ENCODE measurements at regions not wholly inside any gene's neighbourhood (a gene's known extent, or its start where the extent isn't known, plus 50 kb on each side); places are given as distances from the start of the nearest gene placed in this dataset.

- TF ChIP-seq RAD21 (IDR thresholded peaks at IDR 0.05; ENCODE audit: low read length) (no peak), EP300 (IDR thresholded peaks at IDR 0.05; ENCODE audit: borderline replicate concordance in 1 of 2, low read depth in 1 of 2, low read length in 1 of 2) (no peak), EZH2phosphoT487 (IDR thresholded peaks at IDR 0.05; ENCODE audit: borderline replicate concordance, low read depth) (no peak)
- TF ChIP-seq, protein P1, sequence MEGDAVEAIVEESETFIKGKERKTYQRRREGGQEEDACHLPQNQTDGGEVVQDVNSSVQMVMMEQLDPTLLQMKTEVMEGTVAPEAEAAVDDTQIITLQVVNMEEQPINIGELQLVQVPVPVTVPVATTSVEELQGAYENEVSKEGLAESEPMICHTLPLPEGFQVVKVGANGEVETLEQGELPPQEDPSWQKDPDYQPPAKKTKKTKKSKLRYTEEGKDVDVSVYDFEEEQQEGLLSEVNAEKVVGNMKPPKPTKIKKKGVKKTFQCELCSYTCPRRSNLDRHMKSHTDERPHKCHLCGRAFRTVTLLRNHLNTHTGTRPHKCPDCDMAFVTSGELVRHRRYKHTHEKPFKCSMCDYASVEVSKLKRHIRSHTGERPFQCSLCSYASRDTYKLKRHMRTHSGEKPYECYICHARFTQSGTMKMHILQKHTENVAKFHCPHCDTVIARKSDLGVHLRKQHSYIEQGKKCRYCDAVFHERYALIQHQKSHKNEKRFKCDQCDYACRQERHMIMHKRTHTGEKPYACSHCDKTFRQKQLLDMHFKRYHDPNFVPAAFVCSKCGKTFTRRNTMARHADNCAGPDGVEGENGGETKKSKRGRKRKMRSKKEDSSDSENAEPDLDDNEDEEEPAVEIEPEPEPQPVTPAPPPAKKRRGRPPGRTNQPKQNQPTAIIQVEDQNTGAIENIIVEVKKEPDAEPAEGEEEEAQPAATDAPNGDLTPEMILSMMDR (IDR thresholded peaks at IDR 0.05): no peak
Measured at GRCh38 chrX:30402366-30402765, 93.2 kb upstream of the NR0B1 start.

Measured in SK-N-SH (cell line).